ENCODE measurements at regions not wholly inside any gene's neighbourhood (a gene's known extent, or its start where the extent isn't known, plus 50 kb on each side); places are given as distances from the start of the nearest gene placed in this dataset.

GRCh38 chrX:150199181-150199580, 163.9 kb upstream of the MAMLD1 start:
- TF ChIP-seq, protein P1, sequence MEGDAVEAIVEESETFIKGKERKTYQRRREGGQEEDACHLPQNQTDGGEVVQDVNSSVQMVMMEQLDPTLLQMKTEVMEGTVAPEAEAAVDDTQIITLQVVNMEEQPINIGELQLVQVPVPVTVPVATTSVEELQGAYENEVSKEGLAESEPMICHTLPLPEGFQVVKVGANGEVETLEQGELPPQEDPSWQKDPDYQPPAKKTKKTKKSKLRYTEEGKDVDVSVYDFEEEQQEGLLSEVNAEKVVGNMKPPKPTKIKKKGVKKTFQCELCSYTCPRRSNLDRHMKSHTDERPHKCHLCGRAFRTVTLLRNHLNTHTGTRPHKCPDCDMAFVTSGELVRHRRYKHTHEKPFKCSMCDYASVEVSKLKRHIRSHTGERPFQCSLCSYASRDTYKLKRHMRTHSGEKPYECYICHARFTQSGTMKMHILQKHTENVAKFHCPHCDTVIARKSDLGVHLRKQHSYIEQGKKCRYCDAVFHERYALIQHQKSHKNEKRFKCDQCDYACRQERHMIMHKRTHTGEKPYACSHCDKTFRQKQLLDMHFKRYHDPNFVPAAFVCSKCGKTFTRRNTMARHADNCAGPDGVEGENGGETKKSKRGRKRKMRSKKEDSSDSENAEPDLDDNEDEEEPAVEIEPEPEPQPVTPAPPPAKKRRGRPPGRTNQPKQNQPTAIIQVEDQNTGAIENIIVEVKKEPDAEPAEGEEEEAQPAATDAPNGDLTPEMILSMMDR (conservative IDR thresholded peaks at IDR 0.05 in 1 of 2, IDR thresholded peaks at IDR 0.05 in 1 of 2; ENCODE audit: extremely low read depth in 1 of 2, insufficient read depth in 1 of 2, low read depth in 1 of 2, low read length in 2 of 2): no peak
- TF ChIP-seq EZH2 (IDR thresholded peaks at IDR 0.05; ENCODE audit: borderline replicate concordance, low read length): no peak
